GM23248 (cell line): ENCODE measurements at regions not wholly inside any gene's neighbourhood (a gene's known extent, or its start where the extent isn't known, plus 50 kb on each side); places are given as distances from the start of the nearest gene placed in this dataset.
"Not testable (repeated sequence)": the region's sequence is repeated elsewhere in the genome, so short reads cannot be mapped to it uniquely, and the experiment has no call there.

Experiments used
- DNase-seq: peaks from one replicate; pipeline ENCODE4 v3.0.0-alpha.2; 2015
- H2AFZ ChIP-seq: fragments of 200-600 bp; sonication (generic); 2 replicates; pipeline ENCODE4 v1.6.1; 2016; ENCODE audit warnings: antibody characterized with exemption
- H3F3A ChIP-seq: fragments of 200-600 bp; sonication (generic); 2 replicates; pipeline ENCODE4 v1.6.1; 2016; ENCODE audit warnings: mild to moderate bottlenecking, antibody characterized with exemption, mixed run types; ENCODE audit not compliant: insufficient read depth
- H3K27ac ChIP-seq: fragments of 200-600 bp; sonication (generic); 2 replicates; pipeline ENCODE4 v1.5.1; 2016; ENCODE audit warnings: mild to moderate bottlenecking
- H3K27me3 ChIP-seq: fragments of 200-600 bp; sonication (generic); replicated peaks from 2 replicates; pipeline ENCODE4 v1.6.1; 2016; ENCODE audit warnings: mild to moderate bottlenecking; ENCODE audit not compliant: insufficient read depth
- H3K36me3 ChIP-seq: fragments of 200-600 bp; sonication (generic); 2 replicates; pipeline ENCODE4 v1.6.1; 2016; ENCODE audit warnings: low read depth, mild to moderate bottlenecking
- H3K4me1 ChIP-seq: fragments of 200-600 bp; sonication (generic); 2 replicates; pipeline ENCODE4 v1.6.1; 2016; ENCODE audit warnings: mild to moderate bottlenecking; ENCODE audit not compliant: insufficient read depth
- H3K4me2 ChIP-seq: fragments of 200-600 bp; sonication (generic); one replicate; pipeline ENCODE4 v1.6.1; 2016; ENCODE audit warnings: mild to moderate bottlenecking; ENCODE audit not compliant: unreplicated experiment
- H3K4me3 ChIP-seq: fragments of 200-600 bp; sonication (generic); 2 replicates; pipeline ENCODE4 v1.5.1; 2016; ENCODE audit warnings: mild to moderate bottlenecking
- H3K79me2 ChIP-seq: fragments of 200-600 bp; sonication (generic); 2 replicates; pipeline ENCODE4 v1.6.1; 2016; ENCODE audit warnings: mild to moderate bottlenecking; ENCODE audit not compliant: insufficient read depth
- H3K9ac ChIP-seq: fragments of 200-600 bp; sonication (generic); 2 replicates; pipeline ENCODE4 v1.6.1; 2016; ENCODE audit warnings: mild to moderate bottlenecking
- H3K9me2 ChIP-seq: fragments of 200-600 bp; sonication (generic); 2 replicates; pipeline ENCODE4 v1.6.1; 2016; ENCODE audit warnings: mixed run types, mild to moderate bottlenecking, moderate library complexity; ENCODE audit not compliant: insufficient read depth
- H3K9me3 ChIP-seq: fragments of 200-600 bp; sonication (generic); one replicate; pipeline ENCODE4 v1.6.1; 2017; ENCODE audit warnings: low read depth
- H4K20me1 ChIP-seq: fragments of 200-600 bp; sonication (generic); 2 replicates; pipeline ENCODE4 v1.6.0; 2016; ENCODE audit not compliant: insufficient read depth
- EZH2 ChIP-seq: fragments of 200-600 bp; sonication (generic); IDR thresholded peaks from 2 replicates; pipeline ENCODE4 v1.6.1; 2018; ENCODE audit warnings: antibody characterized with exemption, mild to moderate bottlenecking; ENCODE audit not compliant: insufficient read depth, poor library complexity, severe bottlenecking
- EZH2phosphoT487 ChIP-seq: fragments of 200-600 bp; sonication (generic); IDR thresholded peaks from 2 replicates; pipeline ENCODE4 v1.6.1; 2018; ENCODE audit warnings: antibody characterized with exemption, moderate library complexity, mild to moderate bottlenecking, low read depth; ENCODE audit not compliant: insufficient read depth
- WGBS, 2 experiments: methylation state at CpG; one replicate each; pipeline ENCODE4 v1.1.6; 2015 to 2017; ENCODE audit warnings: low lambda C conversion rate in 2 of 2, low coverage in 1 of 2; ENCODE audit errors: missing lambda C conversion rate in 2 of 2; 5-methylcytosine and 5-hydroxymethylcytosine counted together
- in situ Hi-C: fragments of 300-500 bp; cut with MboI; formaldehyde crosslinking; loops from 2 replicates; pipeline ENCODE4 v1.15.0; 2020

DNA sequence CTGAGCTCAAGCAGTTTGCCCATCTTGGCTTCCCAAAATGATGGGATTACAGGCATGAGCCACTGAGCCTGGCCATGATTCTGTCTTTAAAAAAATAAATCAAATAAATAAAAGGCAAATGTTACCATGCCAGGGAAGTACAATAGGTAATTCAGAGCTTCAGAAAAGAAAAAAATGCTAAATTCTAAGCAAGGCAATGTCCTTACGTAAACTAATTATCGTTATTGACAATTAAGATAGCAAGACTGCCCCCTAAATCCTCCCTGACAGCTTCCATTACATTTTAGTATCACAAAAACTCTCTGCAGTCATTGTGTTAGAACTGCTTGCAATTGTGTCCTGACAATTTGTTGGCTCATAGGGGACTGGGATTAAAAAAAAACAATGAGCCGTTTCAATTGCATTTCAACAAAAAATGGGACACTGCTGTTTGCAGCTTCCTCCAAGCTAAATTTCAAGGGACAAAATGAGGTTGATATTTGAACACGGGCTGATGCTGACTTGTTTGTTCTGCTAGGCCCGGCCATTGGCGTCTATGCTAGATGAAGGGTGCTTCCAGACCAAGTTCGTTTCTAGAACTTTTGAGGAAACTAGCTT, 88.9 kb downstream of the MOGAT1 start:
- in situ Hi-C loops = no loop called here
- DNase-seq = no peak
- no peaks in the 10 kb centered on the region for H3K9me3 ChIP-seq
- H3K27ac ChIP-seq = no peak overlapping the region
- no peaks in the 10 kb centered on the region for H4K20me1 ChIP-seq
- H3K4me3 ChIP-seq = no peak overlapping the region
- H2AFZ ChIP-seq = no peak overlapping the region
- peaks cover 16% of the 10 kb centered on the region; the same call in 1 of the 2 replicates for H3F3A ChIP-seq
- H3K9ac ChIP-seq = no peak overlapping the region
- no peaks in the 10 kb centered on the region for H3K9me2 ChIP-seq
- H3K27me3 ChIP-seq = no peaks in the 10 kb centered on the region
- peaks cover 20% of the 10 kb centered on the region for H3K4me1 ChIP-seq
- WGBS, 2 experiments = 84 to 85% methylated on average over 7 of the region's 7 CpGs
- H3K36me3 ChIP-seq = no peaks in the 10 kb centered on the region
- no peaks in the 10 kb centered on the region for H3K79me2 ChIP-seq
- no peak for TF ChIP-seq EZH2phosphoT487
- TF ChIP-seq EZH2 = no peak
- no peak overlapping the region for H3K4me2 ChIP-seq

DNA sequence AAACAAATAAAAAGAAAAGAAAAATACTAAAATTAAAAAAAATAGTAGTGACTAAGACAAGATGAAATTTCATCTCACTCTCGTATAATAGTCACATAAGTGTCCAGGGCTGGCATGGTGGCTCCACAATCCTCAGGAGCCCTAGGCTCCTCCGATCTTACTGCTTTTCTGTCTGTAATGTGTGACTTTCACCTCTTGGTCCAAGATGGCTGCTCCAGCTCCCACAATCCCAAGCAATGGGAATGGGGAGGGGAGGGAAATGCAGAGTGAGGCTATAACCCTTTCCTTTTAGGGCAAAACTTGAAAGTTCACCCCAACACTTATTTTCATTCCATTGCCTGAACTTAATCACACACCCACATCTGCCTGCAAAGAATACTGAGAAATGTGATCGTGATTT, 90.4 kb downstream of the MOGAT1 start:
- Histone ChIP-seq H3K79me2 (no peaks in the 10 kb centered on the region), H3K27ac (no peak overlapping the region), H4K20me1 (no peaks in the 10 kb centered on the region), H3K4me2 (no peak overlapping the region), H3K9me3 (no peaks in the 10 kb centered on the region), H3K4me3 (no peak overlapping the region), H3K36me3 (no peaks in the 10 kb centered on the region), H3F3A (peaks cover 5% of the 10 kb centered on the region; the same call in 1 of the 2 replicates), H3K27me3 (no peaks in the 10 kb centered on the region), H3K9ac (no peak overlapping the region), H3K4me1 (peaks cover 7% of the 10 kb centered on the region), H2AFZ (peak overlapping the region; percentile 63), H3K9me2 (no peaks in the 10 kb centered on the region)
- TF ChIP-seq EZH2 = no peak
- TF ChIP-seq EZH2phosphoT487 = no peak
- 60 to 64% methylated on average over 3 of the region's 3 CpGs for WGBS, 2 experiments
- in situ Hi-C loops = no loop called here
- DNase-seq = no peak

DNA sequence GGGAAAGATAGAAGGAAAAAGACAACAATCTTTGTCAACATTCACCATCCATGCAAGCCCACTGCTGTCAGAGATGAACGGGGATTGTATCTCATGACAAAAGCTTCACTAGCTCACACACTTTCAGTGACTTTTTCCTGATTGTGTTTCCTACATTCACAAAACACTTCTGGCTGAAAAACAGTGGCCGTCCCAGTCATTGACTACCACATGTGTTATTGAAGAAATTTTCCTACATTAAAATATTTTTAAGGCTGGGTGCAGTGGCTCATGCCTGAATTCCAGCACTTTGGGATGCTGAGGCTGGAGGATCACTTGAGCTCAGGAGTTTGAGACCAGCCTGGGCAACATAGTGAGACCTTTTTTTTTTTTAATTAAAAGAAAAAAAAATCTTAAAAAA, 90.9 kb downstream of the MOGAT1 start:
- no peak overlapping the region for H3K9ac ChIP-seq
- DNase-seq = no peak
- no peaks in the 10 kb centered on the region for H3K36me3 ChIP-seq
- peaks cover 2% of the 10 kb centered on the region for H3K4me1 ChIP-seq
- no peaks in the 10 kb centered on the region for H3K79me2 ChIP-seq
- H3K9me3 ChIP-seq = no peaks in the 10 kb centered on the region
- H3K27me3 ChIP-seq = no peaks in the 10 kb centered on the region
- 9 to 10% methylated on average over 2 of the region's 2 CpGs for WGBS, 2 experiments
- no peak overlapping the region for H3K4me3 ChIP-seq
- H3K9me2 ChIP-seq = no peaks in the 10 kb centered on the region
- no peak for TF ChIP-seq EZH2phosphoT487
- no peak for TF ChIP-seq EZH2
- H2AFZ ChIP-seq = peak overlapping the region; percentile 63
- no peak overlapping the region for H3K27ac ChIP-seq
- no peaks in the 10 kb centered on the region for H4K20me1 ChIP-seq
- 0 out of 2 replicates have a peak, but pooled peaks cover under 1% of the 10 kb centered on the region for H3F3A ChIP-seq
- no peak overlapping the region for H3K4me2 ChIP-seq
- in situ Hi-C loops = no loop called here

DNA sequence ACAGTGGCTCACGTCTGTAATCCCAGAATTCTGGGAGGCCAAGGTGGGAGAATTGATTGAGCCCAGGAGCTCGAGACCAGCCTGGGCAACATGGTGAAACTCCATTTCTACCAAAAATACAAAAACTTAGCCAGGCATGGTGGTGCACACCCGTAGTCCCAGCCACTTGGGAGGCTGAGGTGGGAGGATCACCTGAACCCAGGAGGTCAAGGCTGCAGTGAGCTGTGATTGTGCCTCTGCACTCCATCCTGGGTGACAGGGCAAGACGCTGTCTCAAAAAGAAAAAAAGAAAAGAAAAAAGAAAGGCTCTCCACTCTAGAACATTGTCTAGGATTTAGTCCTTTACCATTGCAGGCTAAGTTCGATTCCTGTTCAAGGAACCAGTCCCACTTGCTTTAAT, 94.4 kb downstream of the MOGAT1 start:
- H4K20me1 ChIP-seq, H3K9me3 ChIP-seq, H3K9ac ChIP-seq, H3K27ac ChIP-seq, H2AFZ ChIP-seq, H3K4me1 ChIP-seq, H3K9me2 ChIP-seq, DNase-seq, H3K36me3 ChIP-seq, H3K27me3 ChIP-seq, H3F3A ChIP-seq, H3K79me2 ChIP-seq, H3K4me3 ChIP-seq, H3K4me2 ChIP-seq, in situ Hi-C loops: not testable (repeated sequence)
- WGBS, 2 experiments = 65 to 71% methylated on average over 4 to 5 of the region's 5 CpGs

DNA sequence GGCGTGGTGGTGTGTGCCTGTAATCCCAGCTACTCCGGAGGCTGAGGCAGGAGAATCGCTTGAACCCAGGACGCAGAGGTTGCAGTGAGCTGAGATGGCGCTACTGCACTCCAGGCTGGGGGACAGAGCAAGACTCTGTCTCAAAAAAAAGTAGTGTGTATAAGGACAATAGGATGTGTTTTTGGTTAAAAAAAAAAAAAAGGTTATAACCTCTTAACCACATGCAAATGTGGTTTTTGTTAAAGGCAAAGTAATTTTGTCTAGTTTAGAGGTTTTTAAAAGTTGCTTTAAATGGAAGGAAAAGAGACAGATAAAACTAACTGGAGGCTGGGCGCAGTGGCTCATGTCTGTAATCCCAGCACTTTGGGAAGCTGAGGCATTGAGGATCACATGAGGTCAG, 92.8 kb upstream of the ACSL3 start:
- DNase-seq, H3K9me2 ChIP-seq, H4K20me1 ChIP-seq, in situ Hi-C loops, H3K4me1 ChIP-seq, H3K9ac ChIP-seq, H3K27me3 ChIP-seq, H2AFZ ChIP-seq, H3K4me3 ChIP-seq, H3K79me2 ChIP-seq, H3K4me2 ChIP-seq, H3F3A ChIP-seq, H3K36me3 ChIP-seq, H3K27ac ChIP-seq, H3K9me3 ChIP-seq: not testable (repeated sequence)
- 81 to 90% methylated on average over 6 of the region's 6 CpGs for WGBS, 2 experiments
